HG03066 (cell line): ENCODE measurements at regions not wholly inside any gene's neighbourhood (a gene's known extent, or its start where the extent isn't known, plus 50 kb on each side); places are given as distances from the start of the nearest gene placed in this dataset.
"Not testable (repeated sequence)": the region's sequence is repeated elsewhere in the genome, so short reads cannot be mapped to it uniquely, and the experiment has no call there.

Experiments
- ATAC-seq: cut with Tn5 transposase; IDR thresholded peaks from one replicate; pipeline ENCODE4 v1.9.1; 2021; ENCODE audit warnings: low read depth; ENCODE audit not compliant: unreplicated experiment

- ATAC-seq: no peak
Observed at GRCh38 chr4:77434299-77435092, 171.1 kb upstream of the CXCL13 start.

GRCh38 chr4:77437079-77437478 lies 168.5 kb upstream of the CXCL13 start:
- ATAC-seq: no peak

GRCh38 chr4:77438549-77438948 lies 167.1 kb upstream of the CXCL13 start:
- no peak for ATAC-seq

GRCh38 chr4:77443941-77444340 lies 161.7 kb upstream of the CXCL13 start:
- no peak for ATAC-seq

- no peak for ATAC-seq
Observed at GRCh38 chr4:77445823-77446222, 159.8 kb upstream of the CXCL13 start.

GRCh38 chr4:77446601-77447000 lies 159.0 kb upstream of the CXCL13 start:
- ATAC-seq: no peak

GRCh38 chr4:77449171-77449570 lies 156.4 kb upstream of the CXCL13 start:
- ATAC-seq: no peak

GRCh38 chr4:77450006-77450405 lies 155.6 kb upstream of the CXCL13 start:
- no peak for ATAC-seq

GRCh38 chr4:77451530-77451929 lies 154.1 kb upstream of the CXCL13 start:
- ATAC-seq: no peak

- ATAC-seq: not testable (repeated sequence)
Observed at GRCh38 chr4:77452117-77452516, 153.5 kb upstream of the CXCL13 start.

GRCh38 chr4:77453911-77454310 lies 151.7 kb upstream of the CXCL13 start:
- no peak for ATAC-seq

GRCh38 chr4:77454858-77455257 lies 150.8 kb upstream of the CXCL13 start:
- no peak for ATAC-seq

GRCh38 chr4:77464100-77464499 lies 141.5 kb upstream of the CXCL13 start:
- not testable (repeated sequence) for ATAC-seq

- no peak for ATAC-seq
Observed at GRCh38 chr4:77465271-77465670, 140.3 kb upstream of the CXCL13 start.

GRCh38 chr4:77466430-77466829 lies 139.2 kb upstream of the CXCL13 start:
- ATAC-seq: no peak

- no peak for ATAC-seq
Observed at GRCh38 chr4:77471821-77472495, 133.7 kb upstream of the CXCL13 start.

- no peak for ATAC-seq
Observed at GRCh38 chr4:77473509-77473908, 132.1 kb upstream of the CXCL13 start.

- no peak for ATAC-seq
Observed at GRCh38 chr4:77481856-77482255, 123.8 kb upstream of the CXCL13 start.

- ATAC-seq: no peak
Observed at GRCh38 chr4:77488882-77489281, 116.7 kb upstream of the CXCL13 start.

- ATAC-seq: no peak
Observed at GRCh38 chr4:77493120-77493752, 112.4 kb upstream of the CXCL13 start.

- no peak for ATAC-seq
Observed at GRCh38 chr4:77493829-77494551, 111.6 kb upstream of the CXCL13 start.
